HG02642 (cell line): ENCODE measurements at regions not wholly inside any gene's neighbourhood (a gene's known extent, or its start where the extent isn't known, plus 50 kb on each side); places are given as distances from the start of the nearest gene placed in this dataset.

ENCODE experiments used
- ATAC-seq: cut with Tn5 transposase; IDR thresholded peaks from one replicate; pipeline ENCODE4 v1.9.1; 2021; ENCODE audit warnings: mild to moderate bottlenecking; ENCODE audit not compliant: unreplicated experiment, poor library complexity

DNA sequence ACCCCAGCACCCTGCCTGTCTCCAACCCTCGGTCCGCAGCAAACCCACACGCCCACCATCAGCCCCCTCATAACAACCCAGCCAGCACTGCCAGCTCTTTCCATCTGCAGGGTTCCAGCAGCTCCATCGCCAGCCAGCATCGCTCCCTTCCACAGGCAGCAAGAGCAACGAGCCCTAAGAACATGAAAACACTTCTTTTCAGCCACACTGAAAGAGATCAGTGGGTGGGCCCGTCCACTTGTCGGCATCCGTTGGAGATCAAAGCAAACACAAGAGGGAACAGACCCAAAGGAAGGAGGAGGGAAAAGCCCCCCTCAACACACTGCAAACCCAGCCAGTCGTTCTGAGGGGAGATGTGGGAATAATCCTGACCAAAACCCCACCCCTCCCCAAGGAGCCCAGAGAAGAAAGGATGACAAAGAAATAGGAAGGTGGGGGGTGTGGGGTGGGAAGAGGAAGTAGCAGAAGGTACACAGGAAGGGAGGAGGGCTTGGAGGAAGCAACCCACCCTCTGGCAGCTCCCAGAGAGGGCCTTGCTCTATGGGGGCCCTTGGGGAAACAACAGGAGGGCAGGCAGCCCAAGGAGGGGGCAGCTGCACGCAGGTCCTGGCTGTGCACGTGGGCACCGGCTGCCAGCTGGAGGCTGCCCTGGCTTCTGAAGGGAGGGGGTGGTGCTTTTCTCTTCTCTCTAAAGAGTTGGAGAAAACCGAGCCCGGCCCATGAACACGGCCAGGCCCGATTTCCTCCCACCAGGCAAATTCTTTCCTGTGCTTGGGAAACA, 473.6 kb upstream of the PROK2 start:
- no peak for ATAC-seq

DNA sequence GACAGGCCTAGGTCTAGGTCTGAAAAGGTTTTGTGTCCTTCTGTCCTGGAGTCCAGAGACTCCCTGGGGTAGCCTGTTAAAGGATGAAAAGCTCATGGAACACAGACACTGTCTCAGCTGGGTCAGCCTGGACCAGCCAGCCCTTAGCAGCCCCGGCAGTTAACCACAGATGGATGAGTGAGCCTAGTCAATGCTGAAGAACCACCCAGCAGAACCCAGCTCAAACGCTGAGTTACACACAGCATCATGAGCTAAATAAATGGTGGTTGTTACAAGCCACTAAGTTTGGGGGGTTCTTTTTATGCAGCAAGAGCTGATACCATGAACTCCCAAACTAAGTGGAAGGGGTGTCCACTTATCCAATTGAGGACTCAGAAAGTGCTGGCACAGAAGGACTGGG, 472.8 kb upstream of the PROK2 start:
- no peak for ATAC-seq

DNA sequence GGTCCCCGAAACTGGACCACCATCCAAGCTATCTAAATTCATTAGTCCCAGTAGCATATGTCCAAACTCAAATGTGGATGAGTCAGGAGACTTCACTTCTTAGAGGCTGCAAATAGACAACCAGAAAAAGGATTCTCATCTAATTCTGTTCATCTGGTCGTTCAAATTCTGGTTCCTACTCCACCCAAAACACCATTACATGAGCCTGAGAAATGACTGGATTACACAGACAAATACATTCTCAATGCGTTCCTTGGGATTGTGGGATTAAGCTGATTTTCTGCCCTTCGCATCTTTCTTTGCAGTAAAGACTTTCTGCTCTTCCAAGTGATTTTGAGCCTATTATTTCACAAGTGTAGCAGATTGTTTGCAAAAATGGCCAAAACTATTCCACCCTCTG, 472.3 kb upstream of the PROK2 start:
- no peak for ATAC-seq

DNA sequence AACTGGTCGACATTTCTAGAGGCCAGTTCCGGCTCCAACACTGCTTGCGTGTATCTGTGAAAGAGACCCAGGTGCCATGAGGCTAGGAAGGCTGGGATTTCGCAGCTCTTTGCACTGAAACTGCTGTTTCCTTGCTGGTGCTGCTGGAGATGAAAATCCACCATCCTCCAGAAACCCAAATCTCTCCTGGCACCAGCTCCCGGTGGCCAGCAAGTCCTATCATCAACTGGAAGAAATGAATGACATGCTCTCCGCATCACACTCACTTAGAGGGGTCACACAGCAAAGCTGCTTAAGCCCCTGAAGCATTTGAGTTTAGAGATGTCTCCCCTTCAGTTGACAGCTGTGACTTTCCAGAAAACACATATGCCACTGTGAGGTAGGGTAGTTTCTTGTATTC, 471.8 kb upstream of the PROK2 start:
- no peak for ATAC-seq

DNA sequence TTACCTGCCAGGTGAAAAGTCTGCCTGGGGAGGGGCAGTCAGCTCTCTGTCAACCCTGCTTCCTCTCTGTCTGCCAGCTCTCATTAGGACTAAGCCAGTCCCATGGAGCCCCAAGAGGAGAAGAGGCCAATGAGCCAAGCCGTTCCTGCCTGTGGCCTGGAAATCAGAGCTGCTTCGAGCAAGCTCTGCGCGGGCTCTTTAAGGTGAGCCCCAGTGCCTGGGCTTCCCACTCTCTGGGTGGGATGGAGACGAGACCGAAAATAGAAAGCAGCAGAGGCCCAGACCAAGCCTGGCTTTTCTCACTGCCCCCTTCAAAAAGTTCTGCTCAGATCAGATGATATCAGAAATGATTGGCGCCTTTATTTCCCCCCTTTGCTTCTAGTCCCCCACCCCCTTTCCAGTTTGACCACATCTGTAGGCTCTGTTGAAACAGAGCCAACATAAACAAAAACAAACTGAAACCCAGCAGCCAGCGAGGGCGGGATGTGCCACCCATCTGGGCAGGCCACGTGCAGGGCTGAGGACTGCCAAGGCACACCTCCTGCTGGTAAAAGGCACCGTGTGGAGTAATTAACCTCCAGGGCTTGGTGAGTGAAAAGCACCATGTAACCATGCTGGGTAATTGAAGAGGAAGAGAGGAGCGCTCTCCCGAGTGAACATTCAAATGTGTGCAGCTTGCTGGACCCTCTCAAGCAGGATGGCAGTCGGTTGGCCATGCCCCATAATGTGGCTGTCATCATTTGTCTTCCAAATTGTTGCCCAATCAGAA, 471.0 kb upstream of the PROK2 start:
- peak; percentile 48 for ATAC-seq

DNA sequence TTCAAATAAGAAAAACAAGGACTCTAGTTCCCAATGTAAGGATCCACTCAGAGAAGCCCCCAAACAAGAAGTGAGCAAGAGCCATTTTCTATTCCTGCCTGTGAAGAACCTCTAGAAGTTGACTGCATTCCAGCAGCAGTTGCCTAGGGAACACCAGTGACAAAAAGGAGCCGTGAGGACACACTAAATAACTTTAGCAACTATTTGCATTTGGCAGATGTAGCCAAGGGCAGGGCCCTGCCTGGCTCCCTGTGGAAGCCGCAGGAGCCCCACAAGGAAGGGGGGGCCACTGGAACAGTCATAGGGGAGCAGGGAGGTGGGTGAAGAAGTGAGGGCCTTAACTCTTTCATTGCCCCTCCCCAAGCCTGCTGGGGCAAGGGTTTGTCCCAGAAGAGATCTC, 470.2 kb upstream of the PROK2 start:
- ATAC-seq = no peak

DNA sequence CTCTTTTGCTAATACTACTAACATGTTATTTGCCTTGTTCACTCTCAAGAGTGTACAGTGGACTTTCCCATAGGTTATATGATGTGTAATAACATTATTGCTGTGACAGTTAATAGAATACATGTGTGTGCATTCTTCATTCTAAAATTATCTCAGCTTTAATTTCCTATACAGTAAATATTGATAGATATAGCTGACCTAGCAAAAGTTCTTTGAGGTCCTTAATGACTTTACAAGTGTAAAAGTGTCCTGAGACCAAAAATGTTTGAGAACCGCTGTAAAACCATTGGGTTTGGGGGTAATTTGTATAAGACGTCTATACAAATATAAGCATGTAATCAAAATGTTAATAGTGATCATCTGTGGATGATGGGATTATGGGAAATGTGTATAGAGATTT, 469.5 kb upstream of the PROK2 start:
- no peak for ATAC-seq

DNA sequence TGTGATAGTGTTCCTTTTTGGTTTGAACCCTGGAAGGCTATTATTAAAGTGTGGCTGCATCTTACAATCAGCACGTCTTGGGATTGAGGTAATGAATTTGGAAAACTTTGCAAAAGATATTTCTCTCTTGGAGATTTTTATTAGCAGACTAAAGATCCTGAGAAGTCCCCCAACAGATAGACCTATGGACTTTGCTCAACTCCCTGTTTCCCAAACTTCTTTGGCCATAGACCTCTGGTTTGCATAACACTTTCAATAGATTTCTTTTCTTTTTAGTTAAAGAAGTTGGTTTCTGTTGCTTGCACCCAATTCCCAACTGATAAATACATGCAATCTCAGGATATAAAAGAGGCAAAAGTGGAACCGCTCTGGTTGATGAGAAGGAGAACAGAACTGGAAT, 465.8 kb upstream of the PROK2 start:
- no peak for ATAC-seq

DNA sequence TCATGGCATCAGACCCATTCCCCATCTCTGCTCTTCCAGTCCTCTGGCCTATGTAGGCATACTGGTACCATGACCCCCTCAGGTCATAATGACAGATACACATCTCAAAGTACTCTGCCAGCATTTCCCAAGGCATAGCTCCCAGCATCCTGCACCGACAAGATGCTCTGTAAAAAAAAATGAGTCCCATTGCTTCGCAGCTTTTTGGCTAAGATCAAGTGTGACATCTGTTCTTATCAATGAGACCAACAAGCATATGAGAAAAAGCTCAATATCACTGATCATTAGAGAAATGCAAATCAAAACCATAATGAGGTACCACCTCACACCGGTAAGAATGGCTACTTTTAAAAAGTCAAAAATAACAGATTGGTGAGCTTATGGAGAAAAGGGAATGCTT, 463.9 kb upstream of the PROK2 start:
- no peak for ATAC-seq

DNA sequence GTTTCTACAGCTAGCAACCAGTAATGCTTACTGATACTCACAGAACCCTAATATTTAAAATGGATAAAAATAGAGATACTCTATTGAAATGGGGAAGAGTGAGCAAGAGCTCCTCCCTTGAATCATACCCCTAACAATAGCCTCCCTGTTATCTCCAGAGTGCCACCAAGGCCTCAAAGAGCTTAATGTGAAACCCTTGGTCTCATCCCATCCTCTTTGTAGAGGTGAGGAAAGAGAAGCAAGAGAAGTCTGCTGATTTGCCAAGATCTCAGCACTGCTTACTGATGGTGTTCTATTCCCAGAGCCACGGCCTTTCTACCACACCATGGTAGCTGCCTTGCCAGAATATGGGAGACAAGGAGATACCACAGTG, 463.4 kb upstream of the PROK2 start:
- no peak for ATAC-seq

DNA sequence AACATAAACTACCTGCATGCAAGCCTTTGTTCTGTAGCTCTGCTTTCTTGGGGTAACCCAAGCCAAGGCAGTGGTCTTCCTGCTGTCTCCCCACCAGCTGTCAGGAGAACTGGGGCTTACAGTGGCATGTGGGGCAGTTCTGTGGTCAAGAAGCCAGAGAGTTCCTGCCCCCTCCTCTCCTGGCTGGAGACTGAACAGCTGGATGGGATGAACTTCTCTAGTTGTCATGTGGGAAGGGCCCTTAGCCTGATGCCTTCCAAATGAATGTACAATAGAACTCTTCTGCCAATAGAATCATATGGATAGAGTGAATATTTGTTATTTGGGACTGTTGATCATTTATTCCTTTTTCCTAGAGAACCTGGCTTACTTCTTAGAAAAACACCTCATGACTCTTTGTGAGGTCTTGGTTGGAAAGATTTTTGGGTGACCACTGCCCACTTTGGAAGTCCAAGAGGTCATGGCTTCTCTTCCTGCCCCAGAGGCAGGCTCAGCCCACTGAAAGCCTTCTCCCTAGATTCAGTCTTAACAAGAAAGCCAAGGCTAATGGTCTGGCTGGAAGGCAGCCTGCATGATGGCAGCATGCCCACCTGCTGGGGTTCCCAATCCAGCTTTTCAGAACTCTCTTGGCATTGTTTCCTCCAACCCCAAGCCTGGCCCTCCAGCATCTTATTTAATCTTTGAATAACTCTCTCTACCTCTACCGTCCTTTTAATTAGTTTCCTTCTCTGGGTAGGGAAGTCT, 462.9 kb upstream of the PROK2 start:
- ATAC-seq = no peak

DNA sequence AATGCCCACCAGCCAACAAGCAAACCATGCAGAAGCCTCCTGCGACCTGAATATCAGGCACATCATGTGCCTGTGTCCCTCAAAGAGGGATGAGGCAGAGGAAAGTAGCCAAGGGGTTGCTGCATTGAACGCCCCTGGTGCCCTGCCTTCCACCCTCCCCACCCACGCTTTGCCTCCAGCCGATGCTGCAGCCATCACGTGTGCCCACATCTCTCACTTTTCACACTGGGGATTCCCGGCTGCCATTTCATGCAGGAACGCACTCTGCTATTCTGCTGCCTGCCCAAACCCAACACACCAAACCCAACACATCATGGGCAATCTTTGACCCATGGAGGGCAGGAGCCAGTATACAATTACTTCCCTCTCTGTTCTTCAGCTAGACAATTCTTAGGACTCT, 462.2 kb upstream of the PROK2 start:
- ATAC-seq = no peak

DNA sequence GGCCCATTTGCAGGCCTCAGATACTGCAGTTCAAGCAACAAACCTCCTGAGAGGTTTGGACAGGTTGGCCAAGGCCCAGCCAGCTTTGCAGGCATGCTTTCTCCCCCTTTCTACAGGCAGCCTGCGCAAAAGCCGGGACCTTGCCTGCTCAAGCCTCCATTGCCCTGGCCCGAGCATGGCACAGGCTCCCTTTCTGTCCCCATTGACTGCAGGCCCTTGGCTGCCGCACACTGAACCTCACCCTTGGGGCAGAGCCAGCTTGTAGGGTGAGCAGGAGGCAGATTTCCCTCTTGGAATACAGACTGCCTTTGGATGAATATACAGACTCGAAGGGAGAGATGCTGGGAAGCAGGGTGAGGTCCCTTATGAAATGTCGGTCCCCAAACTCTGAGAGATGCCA, 461.7 kb upstream of the PROK2 start:
- ATAC-seq = no peak

DNA sequence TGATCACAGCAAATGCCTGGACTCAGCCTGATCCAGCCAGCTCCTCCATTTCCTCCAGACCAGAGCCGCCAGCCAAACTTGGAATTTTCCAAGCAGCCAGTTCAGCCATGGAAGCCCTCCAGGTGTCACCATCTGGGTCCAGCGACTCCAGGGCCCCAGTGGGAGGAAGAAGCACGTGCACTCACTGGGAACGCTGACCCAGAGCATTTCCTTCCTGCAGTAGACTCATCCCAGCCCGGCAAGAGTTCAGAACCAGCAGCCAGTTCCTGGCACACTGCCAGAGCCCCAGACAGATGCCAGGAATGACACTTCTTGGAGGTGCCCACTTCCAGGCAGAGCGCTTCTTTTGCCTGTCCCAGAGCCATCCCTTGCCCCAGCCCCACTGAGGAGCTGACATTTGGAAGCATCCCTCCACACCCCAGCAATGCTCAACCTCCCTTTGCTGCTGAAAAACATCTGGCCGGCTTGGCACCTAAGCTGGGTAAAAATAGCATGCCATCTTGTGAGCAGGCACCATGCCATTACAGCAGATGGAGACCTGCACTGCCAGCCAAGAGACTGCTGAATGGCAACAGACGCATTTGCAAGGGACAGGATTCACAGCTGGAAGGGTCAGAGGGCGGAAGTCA, 460.3 kb upstream of the PROK2 start:
- ATAC-seq = no peak

DNA sequence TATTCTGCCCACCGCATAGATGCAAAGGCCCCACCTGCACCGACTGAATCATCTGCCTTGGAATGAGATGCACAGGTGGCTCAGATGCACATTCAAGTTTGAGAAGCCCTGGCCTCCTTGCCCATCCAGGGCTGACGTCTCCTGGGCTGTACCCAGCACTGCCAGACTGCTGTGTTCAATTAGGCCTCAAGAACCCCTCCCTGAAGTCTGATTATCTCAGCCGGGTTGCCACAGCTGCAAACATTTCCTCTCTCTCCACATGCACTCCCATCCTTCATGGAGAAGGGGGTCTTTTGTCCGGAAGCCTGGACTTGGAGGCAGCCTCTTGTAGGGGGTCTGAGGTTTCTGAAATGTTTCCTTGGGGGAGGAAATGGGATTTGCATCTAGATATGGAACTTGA, 459.4 kb upstream of the PROK2 start:
- ATAC-seq = no peak

DNA sequence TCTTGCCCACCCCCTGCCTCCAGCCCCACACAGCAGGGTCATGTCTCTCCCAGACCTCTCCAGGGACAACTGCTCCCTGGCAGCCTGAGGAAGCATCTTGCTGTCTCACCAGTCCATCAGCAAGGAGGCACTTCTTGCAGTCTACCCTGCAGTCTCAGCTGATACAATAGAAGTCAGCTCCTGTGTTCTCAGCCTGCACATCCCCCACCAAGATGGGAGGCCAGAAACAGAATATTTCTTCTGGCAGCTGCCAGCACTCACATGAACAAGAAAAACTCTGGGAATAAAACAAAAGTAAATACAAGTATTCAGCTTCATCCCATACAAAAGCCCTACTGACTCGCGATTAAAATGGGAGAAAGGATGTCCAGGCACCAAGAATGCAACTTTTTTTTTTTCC, 457.4 kb upstream of the PROK2 start:
- no peak for ATAC-seq

DNA sequence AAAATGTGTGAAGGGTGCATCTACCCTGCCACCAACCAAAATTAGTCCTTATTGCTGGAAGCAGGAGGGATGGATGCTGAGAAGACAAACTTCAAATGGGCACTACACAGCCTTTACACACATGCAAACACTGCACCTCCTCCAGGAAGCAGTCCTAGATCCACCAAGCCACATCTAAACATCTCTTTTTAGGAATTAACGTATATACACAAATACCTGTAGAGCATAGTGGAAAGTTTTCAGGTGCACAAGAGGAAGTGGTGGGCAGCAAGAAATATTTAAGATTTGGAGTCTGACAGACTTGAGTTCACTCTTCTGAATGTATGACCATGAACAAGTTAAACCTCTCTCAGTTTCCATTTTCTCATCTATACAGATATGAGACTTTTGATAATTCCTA, 456.6 kb upstream of the PROK2 start:
- ATAC-seq = no peak

DNA sequence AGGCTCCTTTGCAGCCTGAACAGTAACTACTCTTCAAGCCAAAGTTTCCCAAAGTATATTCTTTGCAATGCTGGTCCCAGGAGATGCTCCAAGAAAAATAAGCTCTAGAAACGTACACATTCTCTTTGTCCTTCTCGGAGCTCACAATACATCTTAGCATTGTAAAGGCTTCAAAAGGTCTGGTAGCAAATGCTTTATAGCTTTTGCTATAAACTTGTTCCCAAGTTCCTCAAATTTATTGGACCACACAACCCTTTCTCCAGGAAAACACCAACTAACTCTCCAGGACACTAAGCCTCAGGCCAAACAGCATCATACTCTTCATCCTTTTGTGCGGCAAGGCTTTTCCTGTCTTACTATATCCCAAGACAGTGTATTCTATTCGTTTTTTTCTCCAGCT, 455.6 kb upstream of the PROK2 start:
- ATAC-seq = no peak

DNA sequence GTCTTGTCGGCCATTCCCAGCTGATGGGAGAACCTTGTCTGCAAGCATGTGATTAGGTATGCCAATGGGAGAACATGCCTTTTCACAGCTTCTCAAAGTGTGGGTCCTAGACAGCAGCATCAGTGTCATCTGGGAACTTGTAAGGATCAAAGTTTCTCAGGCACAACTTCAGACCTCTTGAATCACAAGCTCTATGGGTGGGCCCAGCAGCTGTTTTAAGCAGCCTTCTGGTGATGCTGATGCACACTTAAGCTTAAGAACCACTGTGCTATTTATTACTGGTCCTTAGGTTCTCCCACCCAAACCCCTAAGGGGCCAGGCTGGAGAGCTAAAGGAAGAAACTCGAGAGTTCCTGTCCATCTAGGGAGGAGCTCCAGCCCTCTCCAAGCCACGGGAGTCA, 453.9 kb upstream of the PROK2 start:
- ATAC-seq = no peak

DNA sequence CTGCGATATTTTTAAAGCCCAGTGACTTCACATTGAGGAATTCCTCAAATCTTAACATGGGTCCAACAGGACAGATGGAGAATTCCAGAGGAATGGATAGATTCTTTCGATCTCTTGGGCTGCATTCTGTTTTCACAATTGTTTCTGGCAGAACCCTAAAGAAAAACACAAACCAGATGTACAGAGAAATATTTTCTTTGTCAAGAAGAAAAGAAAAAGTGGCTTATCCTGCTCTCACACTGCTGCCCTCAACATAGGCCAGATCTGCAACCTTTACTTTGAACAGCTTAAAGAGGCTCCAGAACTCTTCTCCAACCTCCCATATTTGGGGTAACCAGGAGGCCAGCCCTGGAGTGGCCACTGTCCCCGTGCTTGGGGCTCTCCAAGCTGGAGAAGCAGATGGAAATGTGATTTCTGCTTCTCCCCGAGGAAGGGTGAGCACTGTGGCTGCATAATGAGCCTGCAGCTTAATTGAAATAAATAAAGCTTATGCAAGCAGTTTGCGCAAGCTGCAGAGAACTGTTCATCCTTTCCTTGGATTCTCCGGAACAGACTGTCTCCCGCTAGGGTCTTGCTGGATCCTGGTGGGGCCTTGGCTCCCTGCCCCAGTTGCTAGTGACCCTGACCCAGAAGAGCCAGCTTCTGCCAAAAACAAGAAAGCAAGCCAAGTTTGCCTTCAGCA, 453.2 kb upstream of the PROK2 start:
- ATAC-seq = no peak

DNA sequence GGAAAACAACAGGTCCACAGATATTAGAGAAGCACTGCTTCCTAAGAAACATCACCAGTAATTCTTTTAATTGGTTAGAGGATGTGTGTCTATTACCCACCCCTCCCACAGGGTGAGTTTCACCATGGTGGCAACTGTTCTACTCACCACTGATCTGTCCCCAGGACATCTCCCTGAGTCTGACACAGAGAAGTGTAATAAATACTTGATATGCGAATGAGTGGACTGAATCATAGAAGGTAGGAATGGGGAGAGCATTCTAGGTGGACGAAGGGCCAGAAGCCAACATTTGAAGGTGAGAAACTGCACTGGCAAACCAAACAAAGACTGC, 452.7 kb upstream of the PROK2 start:
- no peak for ATAC-seq
